HG02938 (cell line): ENCODE measurements at regions not wholly inside any gene's neighbourhood (a gene's known extent, or its start where the extent isn't known, plus 50 kb on each side); places are given as distances from the start of the nearest gene placed in this dataset.

ENCODE experiments used
- ATAC-seq: cut with Tn5 transposase; IDR thresholded peaks from one replicate; pipeline ENCODE4 v1.9.1; 2021; ENCODE audit warnings: mild to moderate bottlenecking, moderate library complexity; ENCODE audit not compliant: unreplicated experiment

DNA sequence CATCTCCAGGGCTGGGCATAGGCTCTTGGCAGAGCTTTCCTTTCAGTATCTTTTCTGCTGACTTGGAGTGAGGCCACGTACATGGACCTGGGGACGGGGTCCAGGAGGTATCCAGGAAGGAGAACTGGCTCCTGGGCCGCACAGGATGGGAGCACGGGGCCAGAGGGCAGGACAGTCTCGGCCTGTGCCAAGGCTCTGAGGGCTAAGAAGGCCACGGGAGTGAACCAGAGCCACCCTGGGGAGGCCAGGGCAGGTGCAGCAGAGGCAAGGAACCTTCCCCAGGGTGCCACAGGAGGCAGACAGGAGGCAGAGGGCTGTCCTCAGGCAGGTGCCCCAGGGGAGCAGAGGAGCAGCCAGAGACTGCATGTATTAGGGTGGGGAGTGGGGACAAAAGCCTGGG is 50.3 kb downstream of the PLXNA1 start:
- ATAC-seq: no peak

DNA sequence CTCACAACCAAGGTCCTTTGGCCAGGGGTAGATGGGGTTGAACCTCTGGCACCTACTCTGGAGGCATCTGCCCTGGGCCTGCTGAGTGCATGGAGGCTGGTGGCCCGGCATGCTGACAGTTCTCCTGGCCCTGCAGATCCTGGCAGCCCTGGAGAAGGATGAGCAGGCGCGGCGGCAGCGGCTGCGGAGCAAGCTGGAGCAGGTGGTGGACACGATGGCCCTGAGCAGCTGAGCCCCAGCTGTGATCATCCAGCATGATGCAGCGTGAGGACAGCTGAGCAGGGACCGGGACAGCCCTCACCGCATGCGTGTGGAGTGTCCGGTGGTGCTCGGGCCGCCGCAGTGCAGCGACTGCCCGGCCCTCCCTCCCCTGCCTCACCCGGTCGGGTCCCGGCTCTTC is 50.9 kb downstream of the PLXNA1 start:
- no peak for ATAC-seq

- ATAC-seq: no peak
These were observed 51.5 kb downstream of the PLXNA1 start for GRCh38 chr3:127034195-127034989.

GRCh38 chr3:127034990-127035652 is 52.2 kb downstream of the PLXNA1 start:
- no peak for ATAC-seq

GRCh38 chr3:127035677-127036076 is 52.8 kb downstream of the PLXNA1 start:
- ATAC-seq: no peak

- ATAC-seq: no peak
These were observed 53.5 kb downstream of the PLXNA1 start for GRCh38 chr3:127036209-127037020.

DNA sequence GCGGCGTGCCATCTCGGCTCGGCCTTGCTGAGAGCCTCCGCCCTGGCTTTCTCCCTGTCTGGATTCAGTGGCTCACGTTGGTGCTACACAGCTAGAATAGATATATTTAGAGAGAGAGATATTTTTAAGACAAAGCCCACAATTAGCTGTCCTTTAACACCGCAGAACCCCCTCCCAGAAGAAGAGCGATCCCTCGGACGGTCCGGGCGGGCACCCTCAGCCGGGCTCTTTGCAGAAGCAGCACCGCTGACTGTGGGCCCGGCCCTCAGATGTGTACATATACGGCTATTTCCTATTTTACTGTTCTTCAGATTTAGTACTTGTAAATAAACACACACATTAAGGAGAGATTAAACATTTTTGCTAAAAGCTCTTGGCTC is 54.1 kb downstream of the PLXNA1 start:
- ATAC-seq: no peak

DNA sequence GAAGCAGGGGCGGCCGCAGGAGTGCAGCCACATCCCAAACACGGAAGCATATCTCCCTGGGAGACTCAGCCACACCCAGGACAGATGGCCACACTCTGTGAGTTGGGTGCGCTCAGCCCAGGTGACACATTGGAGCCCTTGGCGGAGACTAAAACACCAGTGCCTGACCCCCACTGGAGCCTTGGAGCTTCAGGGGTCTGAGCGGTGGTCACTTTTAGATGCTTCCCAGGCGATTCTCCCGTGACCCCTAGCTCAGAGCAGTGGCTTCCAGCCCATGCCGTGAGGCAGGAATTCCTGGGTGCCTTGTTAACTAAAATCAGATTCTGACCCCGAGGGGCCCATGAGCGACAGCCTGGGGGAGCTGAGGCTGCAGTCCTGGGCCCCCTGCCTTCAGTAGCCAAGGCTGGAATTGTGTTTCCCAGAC is 54.5 kb downstream of the PLXNA1 start:
- no peak for ATAC-seq

- ATAC-seq: no peak
These were observed 55.1 kb downstream of the PLXNA1 start for GRCh38 chr3:127037971-127038446.

GRCh38 chr3:127038466-127038865 is 55.6 kb downstream of the PLXNA1 start:
- ATAC-seq: no peak

- ATAC-seq: no peak
These were observed 56.1 kb downstream of the PLXNA1 start for GRCh38 chr3:127038923-127039581.

- no peak for ATAC-seq
These were observed 56.8 kb downstream of the PLXNA1 start for GRCh38 chr3:127039719-127040118.

DNA sequence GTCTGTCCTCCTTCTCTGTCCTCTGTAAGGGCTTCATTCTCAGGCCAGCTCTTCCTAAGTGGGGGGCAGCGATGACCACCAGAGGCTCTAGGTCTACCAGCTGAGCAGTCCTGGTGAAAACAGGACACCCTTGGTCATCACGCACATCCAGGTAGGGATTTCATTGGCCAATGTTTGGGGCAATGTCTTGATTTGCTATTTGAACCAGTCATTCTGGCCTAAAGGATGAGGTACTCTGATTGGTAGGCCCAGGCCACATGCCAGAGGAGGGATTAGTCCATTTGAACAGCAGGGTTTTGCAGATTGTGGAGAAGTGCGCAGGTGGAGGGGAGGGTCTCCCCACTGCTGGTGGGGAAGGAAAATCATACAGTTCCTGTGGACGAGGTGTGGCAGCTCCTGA is 57.3 kb downstream of the PLXNA1 start:
- no peak for ATAC-seq

DNA sequence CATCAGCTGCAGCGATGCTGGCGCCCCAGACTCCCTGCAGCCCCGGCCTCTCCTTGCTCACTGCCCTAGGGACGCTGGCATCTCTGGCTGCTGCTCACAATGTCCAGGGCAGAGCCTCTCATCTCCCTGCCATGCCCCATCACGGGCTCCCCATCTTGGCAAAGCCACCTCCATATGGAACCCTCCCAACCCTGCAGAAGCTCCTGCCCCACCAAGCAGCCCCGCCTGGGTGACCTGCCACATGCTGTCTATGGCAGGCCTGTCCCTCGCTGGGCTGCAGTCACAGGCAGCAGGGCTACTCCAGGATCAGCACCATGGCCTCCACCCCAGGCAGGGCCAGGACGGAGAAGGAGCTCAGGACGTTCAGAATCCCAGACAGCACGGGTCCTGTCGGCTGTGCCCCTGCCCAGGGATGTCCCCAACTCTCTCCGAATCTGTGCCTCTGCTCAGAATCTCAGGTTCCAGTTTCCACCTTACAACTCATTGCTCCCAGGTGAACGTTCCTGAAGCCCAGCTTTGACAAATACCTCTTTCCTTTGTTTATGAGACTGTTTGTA is 58.4 kb downstream of the PLXNA1 start:
- ATAC-seq: no peak

DNA sequence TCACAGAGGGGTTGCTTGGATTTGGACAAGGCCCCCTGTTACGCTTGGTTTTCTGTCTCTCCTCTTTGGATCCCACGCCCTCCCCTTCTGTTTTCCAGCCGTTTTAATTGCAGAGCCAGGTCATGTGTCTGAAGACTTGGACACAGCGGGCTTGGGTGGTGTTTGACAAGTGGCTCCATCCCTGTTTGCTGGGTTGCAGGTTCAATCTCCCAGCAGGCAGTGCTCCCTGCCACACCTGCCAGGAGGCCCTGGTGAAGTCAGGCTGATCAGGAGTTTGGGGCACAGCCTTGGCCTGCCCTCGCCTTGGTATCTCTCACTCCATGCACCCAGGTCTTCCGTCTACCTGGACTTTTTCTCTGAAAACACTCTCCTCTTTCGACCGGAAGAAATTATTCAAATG is 59.0 kb downstream of the PLXNA1 start:
- no peak for ATAC-seq

- ATAC-seq: no peak
These were observed 59.7 kb downstream of the PLXNA1 start for GRCh38 chr3:127042634-127043033.

DNA sequence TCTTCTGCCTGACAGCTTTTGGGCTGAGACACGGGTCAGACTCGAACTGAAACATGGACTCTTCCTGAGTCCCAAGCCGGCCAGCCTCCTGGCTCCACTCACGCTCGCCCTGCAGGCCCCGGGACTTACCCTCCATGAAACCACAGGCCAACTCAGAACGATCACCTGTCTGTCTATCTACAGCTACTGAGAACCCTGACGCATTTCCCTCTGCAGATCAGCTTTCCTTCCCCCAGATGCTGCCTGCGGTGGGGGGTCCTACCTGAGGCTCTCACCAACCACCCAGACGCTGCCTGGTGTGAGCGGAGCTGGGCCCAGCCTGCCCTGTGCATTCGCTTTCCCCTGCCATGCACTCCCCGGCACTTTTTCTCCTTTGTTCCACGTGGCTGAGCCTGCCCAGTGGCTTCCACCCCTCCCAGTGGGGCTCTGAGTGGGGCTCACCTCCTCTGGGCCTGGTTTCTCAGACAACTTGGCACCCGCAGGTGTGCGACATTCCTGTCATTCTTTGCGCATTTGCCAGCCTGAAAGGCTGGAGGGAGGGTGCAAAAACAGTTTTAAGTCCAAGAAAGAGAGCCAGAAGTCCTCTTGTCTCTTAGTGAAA is 60.2 kb downstream of the PLXNA1 start:
- ATAC-seq: no peak

GRCh38 chr3:127043731-127044510 is 61.0 kb downstream of the PLXNA1 start:
- ATAC-seq: no peak

- no peak for ATAC-seq
These were observed 62.1 kb downstream of the PLXNA1 start for GRCh38 chr3:127044996-127045395.
